ENCODE measurements at regions not wholly inside any gene's neighbourhood (a gene's known extent, or its start where the extent isn't known, plus 50 kb on each side); places are given as distances from the start of the nearest gene placed in this dataset.

- Histone ChIP-seq H3K9me3 (ENCODE audit: insufficient read depth, low read length) (peaks cover 13% of the 10 kb centered on the region), H3K36me3 (ENCODE audit: insufficient read depth, insufficient read length, low read length) (no peaks in the 10 kb centered on the region), H3K27me3 (ENCODE audit: insufficient read depth, insufficient read length) (no peaks in the 10 kb centered on the region), H3K4me3 (ENCODE audit: insufficient read length, low read depth) (no peak overlapping the region), H3K9ac (ENCODE audit: insufficient read length, low read depth) (no peak overlapping the region), H3K4me1 (ENCODE audit: insufficient read depth, insufficient read length) (peaks cover 15% of the 10 kb centered on the region)
- DNase-seq (ENCODE audit: low read depth, low spot score): no peak
- TF ChIP-seq YY1 (IDR thresholded peaks at IDR 0.05; ENCODE audit: insufficient read depth, insufficient read length) (no peak), ZNF274 (IDR thresholded peaks at IDR 0.05; ENCODE audit: low read depth, low read length) (no peak), SUZ12 (IDR thresholded peaks at IDR 0.05; ENCODE audit: extremely low read depth, insufficient read depth, insufficient read length) (no peak)
Measured at GRCh38 chr1:29985606-29985945, 737.8 kb downstream of the MATN1 start.

GRCh38 chr1:29984862-29985605, 738.4 kb downstream of the MATN1 start:
- Histone ChIP-seq H3K4me1 (ENCODE audit: insufficient read depth, insufficient read length) (peaks cover 15% of the 10 kb centered on the region), H3K9me3 (ENCODE audit: insufficient read depth, low read length) (peaks cover 13% of the 10 kb centered on the region), H3K9ac (ENCODE audit: insufficient read length, low read depth) (no peak overlapping the region), H3K27me3 (ENCODE audit: insufficient read depth, insufficient read length) (no peaks in the 10 kb centered on the region), H3K36me3 (ENCODE audit: insufficient read depth, insufficient read length, low read length) (no peaks in the 10 kb centered on the region), H3K4me3 (ENCODE audit: insufficient read length, low read depth) (no peak overlapping the region)
- DNase-seq (ENCODE audit: low read depth, low spot score): no peak
- TF ChIP-seq SUZ12 (IDR thresholded peaks at IDR 0.05; ENCODE audit: extremely low read depth, insufficient read depth, insufficient read length) (no peak), ZNF274 (IDR thresholded peaks at IDR 0.05; ENCODE audit: low read depth, low read length) (no peak), YY1 (IDR thresholded peaks at IDR 0.05; ENCODE audit: insufficient read depth, insufficient read length) (no peak)

- H3K27me3 ChIP-seq (ENCODE audit: insufficient read depth, insufficient read length): no peaks in the 10 kb centered on the region
Measured at GRCh38 chr1:29984166-29984861, 739.1 kb downstream of the MATN1 start.

GRCh38 chr1:29983321-29983720, 740.1 kb downstream of the MATN1 start:
- no peak overlapping the region for H3K4me3 ChIP-seq (ENCODE audit: insufficient read length, low read depth)
- no peaks in the 10 kb centered on the region for H3K36me3 ChIP-seq (ENCODE audit: insufficient read depth, insufficient read length, low read length)
- DNase-seq (ENCODE audit: low read depth, low spot score): no peak
- no peak overlapping the region for H3K9ac ChIP-seq (ENCODE audit: insufficient read length, low read depth)
- no peaks in the 10 kb centered on the region for H3K27me3 ChIP-seq (ENCODE audit: insufficient read depth, insufficient read length)
- H3K4me1 ChIP-seq (ENCODE audit: insufficient read depth, insufficient read length): peaks cover 15% of the 10 kb centered on the region
- H3K9me3 ChIP-seq (ENCODE audit: insufficient read depth, low read length): peaks cover 13% of the 10 kb centered on the region
- no peak for TF ChIP-seq YY1 (IDR thresholded peaks at IDR 0.05; ENCODE audit: insufficient read depth, insufficient read length)
- TF ChIP-seq SUZ12 (IDR thresholded peaks at IDR 0.05; ENCODE audit: extremely low read depth, insufficient read depth, insufficient read length): no peak
- TF ChIP-seq ZNF274 (IDR thresholded peaks at IDR 0.05; ENCODE audit: low read depth, low read length): no peak

More at GRCh38 chr1:29984166-29984861, 739.1 kb downstream of the MATN1 start:
- H3K36me3 ChIP-seq (ENCODE audit: insufficient read depth, insufficient read length, low read length): no peaks in the 10 kb centered on the region
- DNase-seq (ENCODE audit: low read depth, low spot score): no peak
- H3K9me3 ChIP-seq (ENCODE audit: insufficient read depth, low read length): peaks cover 13% of the 10 kb centered on the region
- no peak for TF ChIP-seq ZNF274 (IDR thresholded peaks at IDR 0.05; ENCODE audit: low read depth, low read length)
- TF ChIP-seq YY1 (IDR thresholded peaks at IDR 0.05; ENCODE audit: insufficient read depth, insufficient read length): no peak
- TF ChIP-seq SUZ12 (IDR thresholded peaks at IDR 0.05; ENCODE audit: extremely low read depth, insufficient read depth, insufficient read length): no peak
- H3K4me1 ChIP-seq (ENCODE audit: insufficient read depth, insufficient read length): peaks cover 15% of the 10 kb centered on the region
- no peak overlapping the region for H3K9ac ChIP-seq (ENCODE audit: insufficient read length, low read depth)
- no peak overlapping the region for H3K4me3 ChIP-seq (ENCODE audit: insufficient read length, low read depth)

GRCh38 chr1:29981586-29982239, 741.7 kb downstream of the MATN1 start:
- no peaks in the 10 kb centered on the region for H3K36me3 ChIP-seq (ENCODE audit: insufficient read depth, insufficient read length, low read length)
- H3K4me1 ChIP-seq (ENCODE audit: insufficient read depth, insufficient read length): peaks cover 15% of the 10 kb centered on the region
- no peak overlapping the region for H3K9ac ChIP-seq (ENCODE audit: insufficient read length, low read depth)
- H3K4me3 ChIP-seq (ENCODE audit: insufficient read length, low read depth): no peak overlapping the region
- peaks cover 20% of the 10 kb centered on the region for H3K9me3 ChIP-seq (ENCODE audit: insufficient read depth, low read length)
- TF ChIP-seq YY1 (IDR thresholded peaks at IDR 0.05; ENCODE audit: insufficient read depth, insufficient read length) (no peak), ZNF274 (IDR thresholded peaks at IDR 0.05; ENCODE audit: low read depth, low read length) (no peak), SUZ12 (IDR thresholded peaks at IDR 0.05; ENCODE audit: extremely low read depth, insufficient read depth, insufficient read length) (no peak)
- DNase-seq (ENCODE audit: low read depth, low spot score): no peak
- no peaks in the 10 kb centered on the region for H3K27me3 ChIP-seq (ENCODE audit: insufficient read depth, insufficient read length)

GRCh38 chr1:29977550-29977949, 741.2 kb downstream of the PTPRU start:
- Histone ChIP-seq H3K9me3 (ENCODE audit: insufficient read depth, low read length) (peaks cover 23% of the 10 kb centered on the region; the same call in 1 of the 2 replicates), H3K4me1 (ENCODE audit: insufficient read depth, insufficient read length) (peaks cover 15% of the 10 kb centered on the region), H3K9ac (ENCODE audit: insufficient read length, low read depth) (no peak overlapping the region), H3K27me3 (ENCODE audit: insufficient read depth, insufficient read length) (no peaks in the 10 kb centered on the region), H3K4me3 (ENCODE audit: insufficient read length, low read depth) (no peak overlapping the region), H3K36me3 (ENCODE audit: insufficient read depth, insufficient read length, low read length) (no peaks in the 10 kb centered on the region)
- DNase-seq (ENCODE audit: low read depth, low spot score): no peak
- TF ChIP-seq ZNF274 (IDR thresholded peaks at IDR 0.05; ENCODE audit: low read depth, low read length) (no peak), SUZ12 (IDR thresholded peaks at IDR 0.05; ENCODE audit: extremely low read depth, insufficient read depth, insufficient read length) (no peak), YY1 (IDR thresholded peaks at IDR 0.05; ENCODE audit: insufficient read depth, insufficient read length) (no peak)

Data from NT2/D1 (cell line).